ENCODE measurements at regions not wholly inside any gene's neighbourhood (a gene's known extent, or its start where the extent isn't known, plus 50 kb on each side); places are given as distances from the start of the nearest gene placed in this dataset.

DNA sequence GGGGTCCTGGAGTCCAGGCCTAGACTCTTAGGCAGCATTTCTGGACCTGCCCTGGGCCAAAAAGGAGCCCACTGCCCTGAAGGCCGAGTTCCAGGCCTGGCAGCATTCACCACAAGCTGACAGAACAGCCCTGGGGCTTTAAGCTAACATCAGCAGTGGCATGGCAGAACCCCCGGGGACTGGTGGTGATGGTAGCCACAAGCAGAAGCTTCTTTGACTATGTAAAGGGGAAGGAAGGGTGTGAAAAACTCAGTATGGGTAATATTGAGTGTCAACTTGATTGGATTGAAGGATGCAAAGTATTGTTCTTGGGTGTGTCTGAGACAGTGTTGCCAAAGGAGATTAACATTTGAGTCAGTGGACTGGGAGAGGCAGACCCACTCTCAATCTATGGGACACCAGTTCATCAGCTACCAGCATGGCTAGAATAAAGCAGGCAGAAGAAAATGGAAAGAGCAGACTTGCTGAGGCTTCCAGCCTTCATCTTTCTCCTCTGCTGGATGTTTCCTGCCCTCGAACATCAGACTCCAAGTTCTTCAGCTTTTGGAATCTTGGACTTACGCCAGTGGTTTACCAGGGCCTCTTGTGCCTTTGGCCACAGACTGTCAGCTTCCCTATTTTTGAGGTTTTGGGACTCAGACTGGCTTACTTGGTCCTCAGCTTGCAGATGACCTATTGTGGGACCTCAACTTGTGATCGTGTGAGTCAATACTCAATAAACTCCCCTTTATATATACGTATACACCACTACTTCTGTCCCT, 661.0 kb upstream of the C9orf72 start:
- no peak overlapping the region for H3K4me3 ChIP-seq (ENCODE audit: low read depth, low read length)
- TF ChIP-seq, protein P1, sequence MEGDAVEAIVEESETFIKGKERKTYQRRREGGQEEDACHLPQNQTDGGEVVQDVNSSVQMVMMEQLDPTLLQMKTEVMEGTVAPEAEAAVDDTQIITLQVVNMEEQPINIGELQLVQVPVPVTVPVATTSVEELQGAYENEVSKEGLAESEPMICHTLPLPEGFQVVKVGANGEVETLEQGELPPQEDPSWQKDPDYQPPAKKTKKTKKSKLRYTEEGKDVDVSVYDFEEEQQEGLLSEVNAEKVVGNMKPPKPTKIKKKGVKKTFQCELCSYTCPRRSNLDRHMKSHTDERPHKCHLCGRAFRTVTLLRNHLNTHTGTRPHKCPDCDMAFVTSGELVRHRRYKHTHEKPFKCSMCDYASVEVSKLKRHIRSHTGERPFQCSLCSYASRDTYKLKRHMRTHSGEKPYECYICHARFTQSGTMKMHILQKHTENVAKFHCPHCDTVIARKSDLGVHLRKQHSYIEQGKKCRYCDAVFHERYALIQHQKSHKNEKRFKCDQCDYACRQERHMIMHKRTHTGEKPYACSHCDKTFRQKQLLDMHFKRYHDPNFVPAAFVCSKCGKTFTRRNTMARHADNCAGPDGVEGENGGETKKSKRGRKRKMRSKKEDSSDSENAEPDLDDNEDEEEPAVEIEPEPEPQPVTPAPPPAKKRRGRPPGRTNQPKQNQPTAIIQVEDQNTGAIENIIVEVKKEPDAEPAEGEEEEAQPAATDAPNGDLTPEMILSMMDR (IDR thresholded peaks at IDR 0.05; ENCODE audit: low read depth, low read length), result no peak

DNA sequence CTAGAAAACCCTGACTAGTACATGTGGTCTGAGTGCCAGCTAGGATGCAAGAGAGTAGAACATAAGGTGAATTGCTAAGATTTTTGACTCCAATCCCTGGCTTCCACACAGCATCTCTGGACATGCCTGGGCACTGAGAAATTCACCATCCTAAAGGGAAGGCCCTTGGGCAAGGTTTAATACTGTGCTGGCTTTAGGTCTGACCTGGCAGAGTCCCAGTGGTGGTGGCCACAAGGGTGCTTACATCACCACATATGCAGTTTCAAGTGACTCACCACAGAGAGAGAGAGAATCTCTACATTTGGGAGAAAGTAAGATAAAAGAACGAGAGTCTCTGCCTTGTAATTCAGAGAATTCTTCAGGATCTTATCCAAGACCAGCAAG, 661.6 kb upstream of the C9orf72 start:
- H3K4me3 ChIP-seq (ENCODE audit: low read depth, low read length), result no peak overlapping the region
- TF ChIP-seq, protein P1 (IDR thresholded peaks at IDR 0.05; ENCODE audit: low read depth, low read length), result no peak

DNA sequence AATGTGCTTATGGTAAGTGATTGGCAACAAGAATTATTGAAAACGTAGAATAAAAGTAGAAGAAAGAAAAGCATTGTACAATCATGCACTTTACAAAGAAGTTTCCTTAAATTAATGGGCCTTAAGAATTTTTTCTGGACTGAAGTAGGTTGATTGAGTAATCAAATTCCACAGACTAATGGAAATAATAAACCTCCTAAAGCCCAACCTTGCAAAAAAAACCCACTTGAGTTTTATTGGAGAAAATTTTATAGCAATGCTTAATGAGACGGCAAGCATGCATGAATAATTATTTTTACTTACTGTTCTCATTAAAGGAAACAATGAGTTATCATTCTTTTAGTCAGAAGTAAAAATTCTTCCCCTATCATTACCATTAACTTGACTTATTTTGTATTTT, 676.1 kb upstream of the C9orf72 start:
- TF ChIP-seq, protein P1 (IDR thresholded peaks at IDR 0.05; ENCODE audit: low read depth, low read length), result no peak

DNA sequence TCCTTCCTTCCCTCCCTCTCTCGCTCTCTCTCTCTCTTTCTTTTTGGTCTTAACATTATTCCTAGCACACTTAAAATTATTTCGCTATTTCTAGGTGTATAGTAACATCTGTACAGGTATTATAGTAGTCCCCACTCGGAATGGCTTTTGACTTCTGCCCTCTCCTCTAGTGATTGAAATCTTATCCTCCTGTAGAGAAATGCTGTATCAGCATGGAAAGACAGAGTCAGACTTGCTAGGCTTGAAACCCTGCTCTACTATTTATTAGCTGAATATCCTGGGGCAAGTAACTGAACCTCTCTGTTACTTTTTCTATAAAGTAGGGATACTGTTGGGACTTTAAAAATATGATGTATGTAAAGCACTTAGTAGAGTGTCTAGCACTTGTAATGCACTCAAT, 681.9 kb upstream of the C9orf72 start:
- TF ChIP-seq, protein P1 (IDR thresholded peaks at IDR 0.05; ENCODE audit: low read depth, low read length), result no peak
- no peak overlapping the region for H3K4me3 ChIP-seq (ENCODE audit: low read depth, low read length)

More for the DNA sequence above, 676.1 kb upstream of the C9orf72 start:
- H3K4me3 ChIP-seq (ENCODE audit: low read depth, low read length), result no peak overlapping the region

DNA sequence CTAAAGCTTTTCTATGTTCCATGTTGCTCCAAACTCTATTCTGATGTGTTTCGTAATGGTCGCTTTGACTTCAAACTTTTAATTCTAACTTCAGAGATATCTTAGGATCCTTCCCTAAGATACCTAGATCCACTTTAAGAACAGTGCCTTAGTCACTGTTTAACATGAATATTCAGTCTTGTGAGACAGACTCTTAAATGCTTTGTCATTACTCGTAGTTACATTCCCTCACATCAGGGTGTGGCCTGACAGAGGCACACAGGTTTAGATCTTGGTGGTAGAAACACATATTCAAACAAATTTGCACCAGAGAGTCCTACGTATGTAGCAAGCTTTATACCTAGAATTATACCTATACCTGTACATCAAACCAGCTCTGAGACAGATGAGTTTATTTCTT, 687.0 kb upstream of the C9orf72 start:
- H3K4me3 ChIP-seq (ENCODE audit: low read depth, low read length), result no peak overlapping the region
- TF ChIP-seq, protein P1 (IDR thresholded peaks at IDR 0.05; ENCODE audit: low read depth, low read length), result no peak

DNA sequence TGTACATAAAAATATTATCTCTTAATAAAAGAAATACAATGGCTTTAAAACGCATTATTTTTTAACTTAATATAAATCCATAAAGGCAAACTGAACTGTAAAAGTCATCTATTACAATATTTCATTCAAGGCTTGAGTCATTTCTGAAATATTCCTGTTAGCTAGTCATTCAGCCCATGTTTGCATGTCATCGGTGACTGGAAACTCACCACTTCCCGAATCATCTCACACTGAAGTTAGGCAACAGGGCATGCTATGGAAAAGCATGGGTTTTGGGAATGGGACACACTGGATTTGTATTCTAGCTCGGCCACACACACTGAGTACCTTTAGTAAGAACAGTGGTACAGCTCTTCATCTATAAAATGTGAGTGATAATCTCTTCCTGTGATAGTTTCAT, 691.1 kb upstream of the C9orf72 start:
- TF ChIP-seq, protein P1 (IDR thresholded peaks at IDR 0.05; ENCODE audit: low read depth, low read length), result no peak
- no peak overlapping the region for H3K4me3 ChIP-seq (ENCODE audit: low read depth, low read length)

DNA sequence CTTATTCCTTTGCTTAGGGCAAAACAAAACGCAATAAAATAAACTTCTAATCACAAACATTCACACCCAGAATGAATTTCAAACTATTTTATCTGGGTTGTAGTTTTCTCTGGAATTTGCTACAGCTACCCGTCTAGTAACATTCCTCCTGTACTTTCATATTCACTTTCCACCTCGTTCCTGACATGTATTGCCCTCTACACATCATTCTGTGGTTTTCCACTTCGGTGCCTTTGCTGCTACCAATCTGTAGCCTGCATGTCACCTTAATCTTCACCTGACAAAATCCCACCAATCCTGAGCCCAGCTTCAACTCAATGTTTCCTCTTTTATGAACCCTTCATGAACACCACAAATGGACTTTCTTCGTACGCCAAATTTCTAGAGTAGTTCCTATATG, 694.1 kb upstream of the C9orf72 start:
- no peak overlapping the region for H3K4me3 ChIP-seq (ENCODE audit: low read depth, low read length)
- TF ChIP-seq, protein P1 (IDR thresholded peaks at IDR 0.05; ENCODE audit: low read depth, low read length), result no peak

Measured in WI38 (cell line).